B cell (primary cell): ENCODE measurements at regions not wholly inside any gene's neighbourhood (a gene's known extent, or its start where the extent isn't known, plus 50 kb on each side); places are given as distances from the start of the nearest gene placed in this dataset.

Experiments
- CTCF ChIP-seq: fragments of 200-600 bp; IDR thresholded peaks from one replicate; pipeline ENCODE4 v1.8.0; 2022; ENCODE audit warnings: antibody characterized with exemption, mild to moderate bottlenecking
- EZH2 ChIP-seq: IDR thresholded peaks from 2 replicates; pipeline ENCODE4 v1.6.1; 2012; ENCODE audit warnings: borderline replicate concordance, low read depth, mild to moderate bottlenecking, moderate library complexity, low read length; ENCODE audit not compliant: insufficient read depth, poor library complexity, severe bottlenecking

GRCh38 chr1:208347191-208347590 lies 103.0 kb upstream of the PLXNA2 start:
- TF ChIP-seq CTCF (no peak), EZH2 (no peak)
